HEK293T (cell line): ENCODE measurements at regions not wholly inside any gene's neighbourhood (a gene's known extent, or its start where the extent isn't known, plus 50 kb on each side); places are given as distances from the start of the nearest gene placed in this dataset.

Experiments
- CTCF ChIA-PET: fragments of 350-600 bp; formaldehyde crosslinking; extraction: SDS; loops from one replicate; lab custom pipeline; 2021; ENCODE audit warnings: antibody characterized with exemption, inconsistent platforms; lab: Yijun Ruan, JAX
- POLR2A ChIA-PET: fragments of 350-600 bp; formaldehyde crosslinking; extraction: SDS; loops from one replicate; lab custom pipeline; 2020; ENCODE audit warnings: antibody characterized with exemption, inconsistent platforms; lab: Yijun Ruan, JAX
- DNase-seq: peaks from one replicate; pipeline ENCODE4 v3.0.0; 2012; ENCODE audit warnings: mixed read lengths; ENCODE audit errors: extremely low spot score
- ARNT ChIP-seq: fragments of 450-650 bp; IDR thresholded peaks from 2 replicates; pipeline ENCODE4 v1.6.1; 2017; ENCODE audit warnings: mild to moderate bottlenecking
- BHLHE40 ChIP-seq: fragments of 450-650 bp; IDR thresholded peaks from 2 replicates; pipeline ENCODE4 v1.6.1; 2016; ENCODE audit warnings: mild to moderate bottlenecking, moderate library complexity, borderline replicate concordance
- CTBP1 ChIP-seq: fragments of 450-650 bp; IDR thresholded peaks from 2 replicates; pipeline ENCODE4 v1.6.1; 2016; ENCODE audit warnings: borderline replicate concordance
- ELF4 ChIP-seq: fragments of 450-650 bp; IDR thresholded peaks from 2 replicates; pipeline ENCODE4 v1.6.1; 2017; ENCODE audit warnings: antibody characterized with exemption
- FOXA1 ChIP-seq: fragments of 450-650 bp; IDR thresholded peaks from 2 replicates; pipeline ENCODE4 v1.6.1; 2016; ENCODE audit warnings: mild to moderate bottlenecking
- FOXK2 ChIP-seq: fragments of 450-650 bp; IDR thresholded peaks from 2 replicates; pipeline ENCODE4 v1.6.1; 2016; ENCODE audit warnings: mild to moderate bottlenecking
- FOXM1 ChIP-seq: fragments of 450-650 bp; IDR thresholded peaks from 2 replicates; pipeline ENCODE4 v1.6.1; 2017; ENCODE audit warnings: mild to moderate bottlenecking, borderline replicate concordance
- HDGF ChIP-seq: fragments of 450-650 bp; IDR thresholded peaks from 2 replicates; pipeline ENCODE4 v1.6.1; 2017; ENCODE audit warnings: antibody characterized with exemption, borderline replicate concordance
- L3MBTL2 ChIP-seq: fragments of 450-650 bp; conservative IDR thresholded peaks from 2 replicates; pipeline ENCODE4 v1.6.1; 2016; ENCODE audit warnings: mild to moderate bottlenecking
- LEF1 ChIP-seq: fragments of 450-650 bp; IDR thresholded peaks from 2 replicates; pipeline ENCODE4 v1.6.1; 2017; ENCODE audit warnings: mild to moderate bottlenecking, borderline replicate concordance
- NFRKB ChIP-seq: fragments of 450-650 bp; IDR thresholded peaks from 2 replicates; pipeline ENCODE4 v1.6.1; 2016; ENCODE audit warnings: mild to moderate bottlenecking, moderate library complexity
- PKNOX1 ChIP-seq: fragments of 450-650 bp; IDR thresholded peaks from 2 replicates; pipeline ENCODE4 v1.6.1; 2016
- SP1 ChIP-seq: fragments of 450-650 bp; IDR thresholded peaks from 2 replicates; pipeline ENCODE4 v1.6.1; 2017
- SUZ12 ChIP-seq: fragments of 450-650 bp; IDR thresholded peaks from 2 replicates; pipeline ENCODE4 v1.6.1; 2016; ENCODE audit warnings: mild to moderate bottlenecking
- TARDBP ChIP-seq: fragments of 450-650 bp; IDR thresholded peaks from 2 replicates; pipeline ENCODE4 v1.6.1; 2016
- ZNF384 ChIP-seq: fragments of 450-650 bp; IDR thresholded peaks from 2 replicates; pipeline ENCODE4 v1.6.1; 2016

GRCh38 chr10:90328896-90329295 lies 528.9 kb downstream of the HTR7 start:
- no peak for TF ChIP-seq FOXK2
- no peak for TF ChIP-seq FOXA1
- TF ChIP-seq CTBP1, result no peak
- no peak for TF ChIP-seq SP1
- TF ChIP-seq BHLHE40, result no peak
- no peak for TF ChIP-seq ARNT
- TF ChIP-seq FOXM1, result no peak
- no peak for TF ChIP-seq L3MBTL2
- TF ChIP-seq PKNOX1, result no peak
- no peak for TF ChIP-seq NFRKB
- TF ChIP-seq TARDBP, result no peak
- no peak for TF ChIP-seq HDGF
- ChIA-PET CTCF (no interaction called here), POLR2A (no interaction called here)
- no peak for DNase-seq

- no peak for DNase-seq
- CTCF ChIA-PET, result no interaction called here
- POLR2A ChIA-PET, result no interaction called here
These were observed 520.5 kb downstream of the HTR7 start for GRCh38 chr10:90337316-90337715.

GRCh38 chr10:90342480-90342879 lies 515.4 kb downstream of the HTR7 start:
- TF ChIP-seq LEF1 (no peak), FOXK2 (no peak), L3MBTL2 (no peak), NFRKB (no peak), CTBP1 (no peak)
- ChIA-PET CTCF (no interaction called here), POLR2A (no interaction called here)
- DNase-seq, result no peak

More at GRCh38 chr10:90337316-90337715, 520.5 kb downstream of the HTR7 start:
- TF ChIP-seq FOXM1, result no peak
- TF ChIP-seq SP1, result no peak
- TF ChIP-seq ARNT, result no peak
- TF ChIP-seq CTBP1, result no peak
- no peak for TF ChIP-seq TARDBP
- TF ChIP-seq ZNF384, result no peak
- TF ChIP-seq FOXA1, result no peak
- TF ChIP-seq HDGF, result no peak
- TF ChIP-seq BHLHE40, result no peak
- no peak for TF ChIP-seq FOXK2
- no peak for TF ChIP-seq LEF1
- no peak for TF ChIP-seq NFRKB
- TF ChIP-seq SUZ12, result no peak
- no peak for TF ChIP-seq ELF4
- no peak for TF ChIP-seq PKNOX1
- no peak for TF ChIP-seq L3MBTL2

- TF ChIP-seq FOXM1 (no peak), L3MBTL2 (no peak), SUZ12 (no peak), ELF4 (no peak), SP1 (no peak)
- CTCF ChIA-PET, result no interaction called here
- POLR2A ChIA-PET, result no interaction called here
- DNase-seq, result no peak
These were observed 513.6 kb downstream of the HTR7 start for GRCh38 chr10:90344226-90344625.

GRCh38 chr10:90347239-90347638 lies 510.6 kb downstream of the HTR7 start:
- CTCF ChIA-PET, result no interaction called here
- no peak for TF ChIP-seq FOXK2
- TF ChIP-seq TARDBP, result no peak
- TF ChIP-seq BHLHE40, result no peak
- TF ChIP-seq L3MBTL2, result no peak
- no peak for TF ChIP-seq ELF4
- TF ChIP-seq HDGF, result no peak
- no peak for TF ChIP-seq LEF1
- TF ChIP-seq ZNF384, result no peak
- no peak for TF ChIP-seq FOXA1
- no peak for TF ChIP-seq SP1
- TF ChIP-seq NFRKB, result no peak
- no peak for TF ChIP-seq PKNOX1
- no peak for TF ChIP-seq SUZ12
- TF ChIP-seq FOXM1, result no peak
- TF ChIP-seq CTBP1, result no peak
- no peak for TF ChIP-seq ARNT
- POLR2A ChIA-PET, result no interaction called here
- DNase-seq, result no peak

- POLR2A ChIA-PET, result no interaction called here
- CTCF ChIA-PET, result no interaction called here
- TF ChIP-seq ELF4 (no peak), BHLHE40 (no peak), ZNF384 (no peak), FOXA1 (no peak), SP1 (no peak), TARDBP (no peak), CTBP1 (no peak), LEF1 (no peak), PKNOX1 (no peak)
- no peak for DNase-seq
These were observed 507.7 kb downstream of the HTR7 start for GRCh38 chr10:90350122-90350521.
